MCF 10A (cell line): ENCODE measurements at regions not wholly inside any gene's neighbourhood (a gene's known extent, or its start where the extent isn't known, plus 50 kb on each side); places are given as distances from the start of the nearest gene placed in this dataset.
"Not testable (repeated sequence)": the region's sequence is repeated elsewhere in the genome, so short reads cannot be mapped to it uniquely, and the experiment has no call there.

Source experiments
- BruUV-seq: library from RNA; stranded (reverse); fragments of 400-500 nt; replicated peaks from 2 replicates; lab custom pipeline; 2021; lab: Mats Ljungman, UMichigan
- CTCF ChIA-PET: fragments of 300-600 bp; sonication (Branson Sonifier 250); formaldehyde crosslinking; extraction: SDS; loops from one replicate; lab custom pipeline; 2021; ENCODE audit warnings: antibody characterized with exemption, inconsistent platforms; lab: Yijun Ruan, JAX
- POLR2A ChIA-PET: fragments of 300-600, 350-650 bp; sonication (Branson Sonifier 250); formaldehyde crosslinking; extraction: SDS; loops from one replicate; lab custom pipeline; 2020; ENCODE audit warnings: antibody characterized with exemption, inconsistent platforms; lab: Yijun Ruan, JAX
- DNase-seq: peaks from one replicate; pipeline ENCODE4 v3.0.0-alpha.2; 2018; ENCODE audit not compliant: unreplicated experiment
- H3K27ac Mint-ChIP-seq: one replicate; pipeline ENCODE4 v1.8.0; 2022; ENCODE audit warnings: mild to moderate bottlenecking, low read depth, mixed read lengths; ENCODE audit not compliant: unreplicated experiment
- H3K27me3 Mint-ChIP-seq: one replicate; pipeline ENCODE4 v1.8.0; 2022; ENCODE audit warnings: mixed read lengths; ENCODE audit not compliant: insufficient read depth, unreplicated experiment
- H3K36me3 Mint-ChIP-seq: one replicate; pipeline ENCODE4 v1.8.0; 2022; ENCODE audit warnings: mild to moderate bottlenecking, moderate library complexity, mixed read lengths; ENCODE audit not compliant: insufficient read depth, unreplicated experiment
- H3K4me1 Mint-ChIP-seq: one replicate; pipeline ENCODE4 v1.8.0; 2022; ENCODE audit warnings: mixed read lengths; ENCODE audit not compliant: insufficient read depth, unreplicated experiment
- H3K4me3 Mint-ChIP-seq: one replicate; pipeline ENCODE4 v1.8.0; 2022; ENCODE audit warnings: mild to moderate bottlenecking, moderate library complexity, mixed read lengths; ENCODE audit not compliant: unreplicated experiment
- H3K9me3 Mint-ChIP-seq: one replicate; pipeline ENCODE4 v1.8.0; 2022; ENCODE audit warnings: mixed read lengths; ENCODE audit not compliant: unreplicated experiment
- CTCF ChIP-seq: fragments of 200-600 bp; IDR thresholded peaks from one replicate; pipeline ENCODE4 v1.8.0; 2022; ENCODE audit warnings: antibody characterized with exemption, mild to moderate bottlenecking; ENCODE audit not compliant: unreplicated experiment
- intact Hi-C: fragments of 100-400 bp; cut with micrococcal nuclease; formaldehyde crosslinking; loops from 2 replicates; pipeline ENCODE4 v1.14.1; 2022

GRCh38 chr14:86780876-86781510 lies 1212.0 kb downstream of the GALC start:
- no TSS peak for BruUV-seq
- Mint-ChIP-seq H3K4me1 (peaks cover 30% of the 10 kb centered on the region), H3K9me3 (no peaks in the 10 kb centered on the region), H3K4me3 (no peak overlapping the region), H3K27me3 (no peaks in the 10 kb centered on the region), H3K27ac (no peak overlapping the region), H3K36me3 (no peaks in the 10 kb centered on the region)
- TF ChIP-seq CTCF: no peak
- ChIA-PET POLR2A (interaction anchor here (0.7 kb wide), 1 partner anchor 7 kb away, joined by 3 read pairs; no protein-coding TSS in a partner anchor), CTCF (interaction anchor here (0.6 to 0.7 kb wide), 2 partner anchors 38 kb away, joined by 3 read pairs; no protein-coding TSS in a partner anchor)
- DNase-seq: no peak
- intact Hi-C loops: no loop called here

GRCh38 chr14:86780461-86780860 lies 1212.5 kb downstream of the GALC start:
- POLR2A ChIA-PET: interaction anchor here (0.7 kb wide), 1 partner anchor 8 kb away, joined by 3 read pairs; no protein-coding TSS in a partner anchor
- Mint-ChIP-seq H3K4me1 (peaks cover 30% of the 10 kb centered on the region), H3K27me3 (no peaks in the 10 kb centered on the region), H3K27ac (peak overlapping the region; percentile 61), H3K36me3 (no peaks in the 10 kb centered on the region), H3K9me3 (no peaks in the 10 kb centered on the region), H3K4me3 (no peak overlapping the region)
- no TSS peak for BruUV-seq
- CTCF ChIA-PET: interaction anchor here (0.6 to 0.7 kb wide), 3 partner anchors 38 to 40 kb away, joined by 3 to 5 read pairs (median 3); no protein-coding TSS in a partner anchor
- intact Hi-C loops: no loop called here
- no peak for TF ChIP-seq CTCF
- no peak for DNase-seq

GRCh38 chr14:86779416-86779815 lies 1213.6 kb downstream of the GALC start:
- no peaks in the 10 kb centered on the region for H3K27me3 Mint-ChIP-seq
- H3K9me3 Mint-ChIP-seq: no peaks in the 10 kb centered on the region
- POLR2A ChIA-PET: interaction anchor here (0.7 to 1.4 kb wide), 2 partner anchors 39 to 106 kb away, joined by 3 to 5 read pairs; no protein-coding TSS in a partner anchor
- peak; percentile 80 for DNase-seq
- H3K4me1 Mint-ChIP-seq: peaks cover 30% of the 10 kb centered on the region
- H3K27ac Mint-ChIP-seq: peak overlapping the region; percentile 32
- CTCF ChIA-PET: interaction anchor here (0.6 to 1.6 kb wide), 3 partner anchors 9 to 19 kb away, joined by 3 to 5 read pairs (median 3); no protein-coding TSS in a partner anchor
- no peaks in the 10 kb centered on the region for H3K36me3 Mint-ChIP-seq
- no peak for TF ChIP-seq CTCF
- no peak overlapping the region for H3K4me3 Mint-ChIP-seq
- BruUV-seq: no TSS peak
- intact Hi-C loops: no loop called here

- CTCF ChIA-PET: interaction anchor here (0.6 to 1.6 kb wide), 4 partner anchors 11 to 1168 kb away, joined by 3 to 5 read pairs (median 3); no protein-coding TSS in a partner anchor
- BruUV-seq: no TSS peak
- H3K4me1 Mint-ChIP-seq: peaks cover 30% of the 10 kb centered on the region
- H3K4me3 Mint-ChIP-seq: no peak overlapping the region
- POLR2A ChIA-PET: interaction anchor here (0.7 to 1.0 kb wide), 2 partner anchors 9 to 160 kb away, joined by 3 to 5 read pairs; no protein-coding TSS in a partner anchor
- peak; percentile 80 for DNase-seq
- H3K27ac Mint-ChIP-seq: peak overlapping the region; percentile 25
- H3K9me3 Mint-ChIP-seq: no peaks in the 10 kb centered on the region
- TF ChIP-seq CTCF: no peak
- intact Hi-C loops: no loop called here
- H3K36me3 Mint-ChIP-seq: no peaks in the 10 kb centered on the region
- no peaks in the 10 kb centered on the region for H3K27me3 Mint-ChIP-seq
Measured at GRCh38 chr14:86777963-86778602, 1214.9 kb downstream of the GALC start.

GRCh38 chr14:86775896-86776295 lies 1217.1 kb downstream of the GALC start:
- ChIA-PET POLR2A (interaction anchor here (0.7 kb wide), 1 partner anchor 817 kb away, joined by 3 read pairs; no protein-coding TSS in a partner anchor), CTCF (interaction anchor here (0.6 kb wide), 1 partner anchor 1820 kb away, joined by 3 read pairs; no protein-coding TSS in a partner anchor)
- intact Hi-C loops, H3K36me3 Mint-ChIP-seq, H3K9me3 Mint-ChIP-seq, H3K27ac Mint-ChIP-seq, H3K4me3 Mint-ChIP-seq, H3K27me3 Mint-ChIP-seq, DNase-seq, BruUV-seq: not testable (repeated sequence)
- peaks cover 30% of the 10 kb centered on the region for H3K4me1 Mint-ChIP-seq
